NB4 (cell line): ENCODE measurements at regions not wholly inside any gene's neighbourhood (a gene's known extent, or its start where the extent isn't known, plus 50 kb on each side); places are given as distances from the start of the nearest gene placed in this dataset.

Experiments
- POLR2A ChIP-seq: IDR thresholded peaks from 2 replicates; pipeline ENCODE4 v1.6.1; 2011; ENCODE audit warnings: mild to moderate bottlenecking; ENCODE audit not compliant: insufficient read length; ENCODE audit errors: extremely low read depth
- TF ChIP-seq, protein P1 (sequence below): IDR thresholded peaks from one replicate; pipeline ENCODE4 v1.5.1; 2012; ENCODE audit warnings: low read depth, low read length

DNA sequence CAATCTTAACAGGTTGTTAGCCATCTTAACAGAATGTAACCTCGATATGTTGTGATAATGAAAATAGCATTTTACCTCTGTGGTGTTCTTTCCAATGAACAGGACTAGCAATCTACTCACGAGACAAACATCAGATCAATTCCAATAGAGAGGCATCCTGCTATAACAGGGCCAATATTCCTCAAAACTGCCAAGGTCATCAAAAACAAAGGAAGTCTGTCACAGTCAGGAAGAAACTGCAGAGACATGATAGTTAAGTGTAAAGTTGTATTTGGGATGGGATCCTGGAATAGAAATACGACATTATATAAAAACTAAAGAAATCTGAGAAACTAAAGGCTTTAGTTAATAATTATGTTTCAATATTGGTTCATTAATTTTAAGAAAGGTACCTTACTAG, 588.9 kb upstream of the NETO1 start:
- TF ChIP-seq, protein P1, sequence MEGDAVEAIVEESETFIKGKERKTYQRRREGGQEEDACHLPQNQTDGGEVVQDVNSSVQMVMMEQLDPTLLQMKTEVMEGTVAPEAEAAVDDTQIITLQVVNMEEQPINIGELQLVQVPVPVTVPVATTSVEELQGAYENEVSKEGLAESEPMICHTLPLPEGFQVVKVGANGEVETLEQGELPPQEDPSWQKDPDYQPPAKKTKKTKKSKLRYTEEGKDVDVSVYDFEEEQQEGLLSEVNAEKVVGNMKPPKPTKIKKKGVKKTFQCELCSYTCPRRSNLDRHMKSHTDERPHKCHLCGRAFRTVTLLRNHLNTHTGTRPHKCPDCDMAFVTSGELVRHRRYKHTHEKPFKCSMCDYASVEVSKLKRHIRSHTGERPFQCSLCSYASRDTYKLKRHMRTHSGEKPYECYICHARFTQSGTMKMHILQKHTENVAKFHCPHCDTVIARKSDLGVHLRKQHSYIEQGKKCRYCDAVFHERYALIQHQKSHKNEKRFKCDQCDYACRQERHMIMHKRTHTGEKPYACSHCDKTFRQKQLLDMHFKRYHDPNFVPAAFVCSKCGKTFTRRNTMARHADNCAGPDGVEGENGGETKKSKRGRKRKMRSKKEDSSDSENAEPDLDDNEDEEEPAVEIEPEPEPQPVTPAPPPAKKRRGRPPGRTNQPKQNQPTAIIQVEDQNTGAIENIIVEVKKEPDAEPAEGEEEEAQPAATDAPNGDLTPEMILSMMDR: no peak
- TF ChIP-seq POLR2A: no peak
